Body of pancreas (tissue), 4 donors: ENCODE measurements at regions not wholly inside any gene's neighbourhood (a gene's known extent, or its start where the extent isn't known, plus 50 kb on each side); places are given as distances from the start of the nearest gene placed in this dataset.

Source experiments
- ATAC-seq: fragments of 150-250 bp; one replicate; pipeline ENCODE4 v1.9.1; 2016
- DNase-seq, 4 donors: peaks; one replicate each; pipeline ENCODE4 v3.0.0-alpha.2; 2019
- H3K27ac ChIP-seq, 4 donors: fragments of 200-600 bp; sonication (generic); 1 replicate in 3 of 4; 2 replicates in 1 of 4; pipeline versions ENCODE4 v1.5.1 to v1.6.1; 2016 to 2019; ENCODE audit warnings: mild to moderate bottlenecking in 1 of 4, mixed read lengths in 1 of 4, moderate library complexity in 1 of 4
- H3K27me3 ChIP-seq, 2 donors: fragments of 200-600 bp; sonication (generic); one replicate each; pipeline ENCODE4 v1.6.0; 2016; ENCODE audit warnings: mild to moderate bottlenecking in 1 of 2
- H3K36me3 ChIP-seq, 2 donors: fragments of 200-600 bp; sonication (generic); replicated peaks in 1 of 2; 2 replicates each; pipeline ENCODE4 v1.5.1; 2016; ENCODE audit warnings: low read depth in 2 of 2; ENCODE audit not compliant: insufficient read depth in 1 of 2
- H3K4me1 ChIP-seq: fragments of 200-600 bp; sonication (generic); one replicate; pipeline ENCODE4 v1.6.0; 2016
- H3K4me3 ChIP-seq, 2 donors: fragments of 200-600 bp; sonication (generic); 1 replicate in 1 of 2; 2 replicates in 1 of 2; pipeline ENCODE4 v1.5.1; 2016 to 2019
- H3K9me3 ChIP-seq, 3 donors: fragments of 200-600 bp; sonication (generic); 1 replicate in 2 of 3; 2 replicates in 1 of 3; pipeline ENCODE4 v1.5.1; 2016
- CTCF ChIP-seq, 7 experiments: fragments of 450-650 bp in 4 of 7; fragments of 200-600 bp in 3 of 7; sonication (generic) in 3 of 7; IDR thresholded peaks; one replicate each; pipeline ENCODE4 v1.5.1; 2016 to 2019; ENCODE audit warnings: antibody characterized with exemption in 7 of 7
- POLR2A ChIP-seq, 3 donors: fragments of 450-650 bp; IDR thresholded peaks; one replicate each; pipeline ENCODE4 v1.6.1; 2016; ENCODE audit warnings: antibody characterized with exemption in 3 of 3, mild to moderate bottlenecking in 2 of 3
- WGBS, 2 donors: methylation state at CpG; one replicate each; pipeline ENCODE4 v1.1.5; 2017; 5-methylcytosine and 5-hydroxymethylcytosine counted together
- intact Hi-C: fragments of 100-400 bp; cut with DNase I; formaldehyde crosslinking; loops from one replicate; pipeline ENCODE4 v1.15.1; 2023

- WGBS, 2 donors, result 75 to 82% methylated on average over 4 of the region's 4 CpGs
- no peaks in the 10 kb centered on the region for H3K27me3 ChIP-seq
- ATAC-seq (no peak), DNase-seq (no peak)
- no peak overlapping the region for H3K4me3 ChIP-seq
- H3K36me3 ChIP-seq, result no peaks in the 10 kb centered on the region
- no peaks in the 10 kb centered on the region for H3K9me3 ChIP-seq
- TF ChIP-seq POLR2A (IDR thresholded peaks at IDR 0.05) (no peak), CTCF (IDR thresholded peaks at IDR 0.05) (no peak)
- intact Hi-C loops, result no loop called here
- peaks cover 7% of the 10 kb centered on the region for H3K4me1 ChIP-seq
- H3K27ac ChIP-seq, result no peak overlapping the region
Observed at GRCh38 chr3:71968544-71968943, 183.6 kb upstream of the PROK2 start.

GRCh38 chr3:71966185-71966584 is 181.2 kb upstream of the PROK2 start:
- intact Hi-C loops, result no loop called here
- WGBS, 2 donors, result 62 to 74% methylated on average over 3 of the region's 3 CpGs
- no peak for TF ChIP-seq POLR2A (IDR thresholded peaks at IDR 0.05)
- TF ChIP-seq CTCF (IDR thresholded peaks at IDR 0.05), result no peak
- ATAC-seq (no peak), DNase-seq (no peak)
- Histone ChIP-seq H3K27ac (no peak overlapping the region), H3K9me3 (no peaks in the 10 kb centered on the region), H3K4me3 (no peak overlapping the region), H3K27me3 (no peaks in the 10 kb centered on the region), H3K36me3 (no peaks in the 10 kb centered on the region), H3K4me1 (peaks cover 7% of the 10 kb centered on the region)

- DNase-seq, result peak in 3 of 4 donors; percentile 19 to 67 (median 28)
- Histone ChIP-seq H3K36me3 (no peaks in the 10 kb centered on the region), H3K27me3 (no peaks in the 10 kb centered on the region), H3K9me3 (no peaks in the 10 kb centered on the region), H3K27ac (no peak overlapping the region), H3K4me1 (peaks cover 7% of the 10 kb centered on the region), H3K4me3 (no peak overlapping the region)
- TF ChIP-seq CTCF (IDR thresholded peaks at IDR 0.05), result no peak
- no peak for TF ChIP-seq POLR2A (IDR thresholded peaks at IDR 0.05)
- intact Hi-C loops, result no loop called here
- 25 to 50% methylated on average over 1 of the region's 1 CpG for WGBS, 2 donors
- ATAC-seq, result no peak
Observed at GRCh38 chr3:71964170-71964569, 179.2 kb upstream of the PROK2 start.

GRCh38 chr3:71962561-71963240 is 177.8 kb upstream of the PROK2 start:
- Histone ChIP-seq H3K9me3 (no peaks in the 10 kb centered on the region), H3K27me3 (no peaks in the 10 kb centered on the region), H3K36me3 (no peaks in the 10 kb centered on the region), H3K4me1 (peaks cover 7% of the 10 kb centered on the region), H3K27ac (no peak overlapping the region), H3K4me3 (no peak overlapping the region)
- no peak for ATAC-seq
- TF ChIP-seq CTCF (IDR thresholded peaks at IDR 0.05), result no peak
- no peak for TF ChIP-seq POLR2A (IDR thresholded peaks at IDR 0.05)
- intact Hi-C loops, result no loop called here
- DNase-seq, result no peak
- 75 to 80% methylated on average over 8 of the region's 8 CpGs for WGBS, 2 donors

- Histone ChIP-seq H3K9me3 (no peaks in the 10 kb centered on the region), H3K36me3 (no peaks in the 10 kb centered on the region), H3K27ac (no peak overlapping the region), H3K4me3 (no peak overlapping the region), H3K4me1 (peaks cover 7% of the 10 kb centered on the region), H3K27me3 (no peaks in the 10 kb centered on the region)
- ATAC-seq, result no peak
- TF ChIP-seq CTCF (IDR thresholded peaks at IDR 0.05) (no peak), POLR2A (IDR thresholded peaks at IDR 0.05) (no peak)
- intact Hi-C loops, result no loop called here
- 76 to 81% methylated on average over 2 of the region's 2 CpGs for WGBS, 2 donors
- DNase-seq, result no peak
Observed at GRCh38 chr3:71961891-71962290, 176.9 kb upstream of the PROK2 start.
